ENCODE measurements at regions not wholly inside any gene's neighbourhood (a gene's known extent, or its start where the extent isn't known, plus 50 kb on each side); places are given as distances from the start of the nearest gene placed in this dataset.
"Not testable (repeated sequence)": the region's sequence is repeated elsewhere in the genome, so short reads cannot be mapped to it uniquely, and the experiment has no call there.

GRCh38 chr2:103169861-103170260 is 408.0 kb downstream of the TMEM182 start:
- DNase-seq (ENCODE audit: low spot score): no peak

- DNase-seq (ENCODE audit: low spot score): no peak
Measured at GRCh38 chr2:103172821-103173220, 411.0 kb downstream of the TMEM182 start.

GRCh38 chr2:103174711-103175110 is 412.9 kb downstream of the TMEM182 start:
- no peak for DNase-seq (ENCODE audit: low spot score)

- no peak for DNase-seq (ENCODE audit: low spot score)
Measured at GRCh38 chr2:103176294-103176915, 414.6 kb downstream of the TMEM182 start.

- no peak for DNase-seq (ENCODE audit: low spot score)
Measured at GRCh38 chr2:103179798-103180197, 418.0 kb downstream of the TMEM182 start.

GRCh38 chr2:103183061-103183460 is 421.2 kb downstream of the TMEM182 start:
- DNase-seq (ENCODE audit: low spot score): no peak

- no peak for DNase-seq (ENCODE audit: low spot score)
Measured at GRCh38 chr2:103196802-103197201, 435.0 kb downstream of the TMEM182 start.

- not testable (repeated sequence) for DNase-seq (ENCODE audit: low spot score)
Measured at GRCh38 chr2:103200774-103201173, 438.9 kb downstream of the TMEM182 start.

GRCh38 chr2:103208916-103209315 is 447.1 kb downstream of the TMEM182 start:
- DNase-seq (ENCODE audit: low spot score): no peak

GRCh38 chr2:103213028-103213542 is 451.3 kb downstream of the TMEM182 start:
- DNase-seq (ENCODE audit: low spot score): no peak

GRCh38 chr2:103218516-103218915 is 456.7 kb downstream of the TMEM182 start:
- DNase-seq (ENCODE audit: low spot score): no peak

- DNase-seq (ENCODE audit: low spot score): no peak
Measured at GRCh38 chr2:103219398-103219797, 457.6 kb downstream of the TMEM182 start.

- DNase-seq (ENCODE audit: low spot score): no peak
Measured at GRCh38 chr2:103222969-103223368, 461.1 kb downstream of the TMEM182 start.

GRCh38 chr2:103230796-103231195 is 469.0 kb downstream of the TMEM182 start:
- DNase-seq (ENCODE audit: low spot score): no peak

- no peak for DNase-seq (ENCODE audit: low spot score)
Measured at GRCh38 chr2:103232865-103233264, 471.0 kb downstream of the TMEM182 start.

- DNase-seq (ENCODE audit: low spot score): no peak
Measured at GRCh38 chr2:103233691-103234090, 471.9 kb downstream of the TMEM182 start.

- DNase-seq (ENCODE audit: low spot score): no peak
Measured at GRCh38 chr2:103235283-103235682, 473.5 kb downstream of the TMEM182 start.

- DNase-seq (ENCODE audit: low spot score): no peak
Measured at GRCh38 chr2:103249462-103249861, 487.6 kb downstream of the TMEM182 start.

GRCh38 chr2:103252781-103253180 is 490.9 kb downstream of the TMEM182 start:
- DNase-seq (ENCODE audit: low spot score): no peak

GRCh38 chr2:103254611-103255010 is 492.8 kb downstream of the TMEM182 start:
- no peak for DNase-seq (ENCODE audit: low spot score)

GRCh38 chr2:103264058-103264768 is 502.4 kb downstream of the TMEM182 start:
- no peak for DNase-seq (ENCODE audit: low spot score)

GRCh38 chr2:103265521-103265920 is 503.7 kb downstream of the TMEM182 start:
- DNase-seq (ENCODE audit: low spot score): no peak

GRCh38 chr2:103268841-103269498 is 507.1 kb downstream of the TMEM182 start:
- no peak for DNase-seq (ENCODE audit: low spot score)
